Heart left ventricle (tissue), 16 donors: ENCODE measurements at regions not wholly inside any gene's neighbourhood (a gene's known extent, or its start where the extent isn't known, plus 50 kb on each side); places are given as distances from the start of the nearest gene placed in this dataset.

Experiments used
- ATAC-seq, 4 donors: fragments of 200-7000 bp; cut with Tn5 transposase; one replicate each; pipeline ENCODE4 v1.9.1; 2020 to 2022; ENCODE audit warnings: moderate library complexity in 4 of 4, mild to moderate bottlenecking in 3 of 4, moderate number of reproducible peaks in 1 of 4
- DNase-seq, 5 donors: peaks; one replicate each; pipeline ENCODE4 v3.0.0-alpha.2; 2020
- H3K27ac ChIP-seq, 12 donors: fragments of 200-600 bp; sonication (generic) in 4 of 12; one replicate each; pipeline versions ENCODE4 v1.5.0 to v1.8.0; 2016 to 2022; ENCODE audit warnings: mild to moderate bottlenecking in 2 of 12
- H3K27me3 ChIP-seq, 9 donors: fragments of 200-600 bp; sonication (generic) in 2 of 9; one replicate each; pipeline versions ENCODE4 v1.5.1 to v1.8.0; 2016 to 2022; ENCODE audit warnings: mild to moderate bottlenecking in 3 of 9
- H3K36me3 ChIP-seq, 9 donors: fragments of 200-600 bp; sonication (generic) in 2 of 9; one replicate each; pipeline versions ENCODE4 v1.5.0 to v1.8.0; 2018 to 2022; ENCODE audit warnings: mild to moderate bottlenecking in 2 of 9
- H3K4me1 ChIP-seq, 12 donors: fragments of 200-600 bp; sonication (generic) in 4 of 12; one replicate each; pipeline versions ENCODE4 v1.5.0 to v1.8.0; 2016 to 2022; ENCODE audit warnings: mild to moderate bottlenecking in 3 of 12
- H3K4me3 ChIP-seq, 12 donors: fragments of 200-600 bp; sonication (generic) in 4 of 12; one replicate each; pipeline versions ENCODE4 v1.5.0 to v1.8.0; 2017 to 2022; ENCODE audit warnings: mild to moderate bottlenecking in 9 of 12, moderate library complexity in 4 of 12
- H3K9me3 ChIP-seq, 12 donors: fragments of 200-600 bp; sonication (generic) in 4 of 12; one replicate each; pipeline versions ENCODE4 v1.5.0 to v1.8.0; 2016 to 2022; ENCODE audit warnings: mild to moderate bottlenecking in 1 of 12
- POLR2A ChIP-seq, 2 donors: fragments of 450-650 bp; IDR thresholded peaks; one replicate each; pipeline ENCODE4 v1.6.1; 2017; ENCODE audit warnings: antibody characterized with exemption in 2 of 2, mild to moderate bottlenecking in 2 of 2, moderate library complexity in 2 of 2
- WGBS, 4 donors: extraction: QIAGEN DNeasy Blood & Tissue Kit in 2 of 4; methylation state at CpG; one replicate each; pipeline versions ENCODE4 v1.1.5 to v1.1.7; 2013 to 2018; 5-methylcytosine and 5-hydroxymethylcytosine counted together
- intact Hi-C, 10 donors: fragments of 100-400 bp; cut with DNase I; formaldehyde crosslinking; loops; one replicate each; pipeline versions ENCODE4 v1.11.1 to v1.14.2; 2022
- TF ChIP-seq, protein P1 (sequence below), 12 donors: fragments of 200-600 bp; sonication (generic) in 4 of 12; IDR thresholded peaks; one replicate each; pipeline versions ENCODE4 v1.5.0 to v1.8.0; 2018 to 2022; ENCODE audit warnings: antibody characterized with exemption in 12 of 12, mild to moderate bottlenecking in 5 of 12
- donor health status: ischemic (EF 13 %, LVEDD 7.1; RV severe dilation, severe dysfunction).
- donor health status: healthy with polysubstance abuse.
- donor health status: DM: no; HTN: yes; CAD: no.
- donor health status: DM: no; HTN: no; CAD: no.
- donor health status: ischemic (EF 25% LVEDD 6.9; RV normal size, moderate dysfunction).
- donor health status: ischemic (EF 25% LVEDD 5.7; RV mildly dilated, moderate dysfunction).
- donor health status: healthy.
- donor health status: DM: yes; HTN: yes; CAD: no.
- donor health status: ischemic (EF 35%, LVEDD 5.7; RV mildly dilated, moderate dysfunction).
- donor health status: nonischemic (EF 11% LVEDD 7.7; RV severe dilation, severe dysfunction).
- donor health status: DM: yes; HTN: yes; CAD: no.
- donor health status: PGD.
- donor health status: ischemic (EF 29% LVEDD 5.4; RV normal size, mild dysfunction).
- donor health status: nonischemic (EF 23%, LVEDD 6.1; RV moderate dilation, normal function).

DNA sequence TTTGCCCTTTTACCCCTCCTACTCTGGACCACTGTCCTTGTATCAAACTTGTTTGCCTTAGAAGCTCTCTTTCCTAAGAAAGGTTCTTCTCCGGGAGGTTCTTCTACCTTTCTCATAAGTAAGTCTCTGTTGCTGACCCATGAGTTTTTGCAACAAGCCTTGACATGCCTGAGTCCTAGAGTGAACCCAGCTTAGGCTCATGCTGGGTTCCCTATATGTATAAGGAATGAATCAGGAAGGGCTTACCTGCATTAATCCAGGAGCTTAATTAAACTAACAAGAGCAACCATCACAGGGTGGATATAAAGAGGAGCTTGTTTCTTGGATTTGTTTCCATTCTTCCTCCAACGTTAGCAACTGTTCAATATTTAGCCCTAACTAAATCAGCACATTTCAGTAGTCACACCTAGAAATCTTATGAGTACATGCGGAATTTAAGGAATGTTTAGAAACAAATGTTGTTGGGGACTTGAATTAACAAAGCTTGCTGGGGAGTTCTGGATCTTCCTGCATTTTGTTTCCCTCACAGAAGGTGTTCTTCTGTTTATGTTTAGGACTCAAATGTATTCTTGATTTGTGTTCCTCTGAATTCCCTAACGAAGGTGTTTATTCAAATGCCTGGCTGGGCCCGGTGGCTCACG, 64.3 kb upstream of the RAB3GAP2 start:
- ATAC-seq (no peak), DNase-seq (no peak)
- H3K9me3 ChIP-seq: no peaks in the 10 kb centered on the region
- no peaks in the 10 kb centered on the region for H3K36me3 ChIP-seq
- H3K27ac ChIP-seq: no peak overlapping the region
- WGBS, 4 donors: 88 to 92% (median 89%) methylated on average over 6 of the region's 6 CpGs
- H3K27me3 ChIP-seq: no peaks in the 10 kb centered on the region
- TF ChIP-seq, protein P1, sequence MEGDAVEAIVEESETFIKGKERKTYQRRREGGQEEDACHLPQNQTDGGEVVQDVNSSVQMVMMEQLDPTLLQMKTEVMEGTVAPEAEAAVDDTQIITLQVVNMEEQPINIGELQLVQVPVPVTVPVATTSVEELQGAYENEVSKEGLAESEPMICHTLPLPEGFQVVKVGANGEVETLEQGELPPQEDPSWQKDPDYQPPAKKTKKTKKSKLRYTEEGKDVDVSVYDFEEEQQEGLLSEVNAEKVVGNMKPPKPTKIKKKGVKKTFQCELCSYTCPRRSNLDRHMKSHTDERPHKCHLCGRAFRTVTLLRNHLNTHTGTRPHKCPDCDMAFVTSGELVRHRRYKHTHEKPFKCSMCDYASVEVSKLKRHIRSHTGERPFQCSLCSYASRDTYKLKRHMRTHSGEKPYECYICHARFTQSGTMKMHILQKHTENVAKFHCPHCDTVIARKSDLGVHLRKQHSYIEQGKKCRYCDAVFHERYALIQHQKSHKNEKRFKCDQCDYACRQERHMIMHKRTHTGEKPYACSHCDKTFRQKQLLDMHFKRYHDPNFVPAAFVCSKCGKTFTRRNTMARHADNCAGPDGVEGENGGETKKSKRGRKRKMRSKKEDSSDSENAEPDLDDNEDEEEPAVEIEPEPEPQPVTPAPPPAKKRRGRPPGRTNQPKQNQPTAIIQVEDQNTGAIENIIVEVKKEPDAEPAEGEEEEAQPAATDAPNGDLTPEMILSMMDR (IDR thresholded peaks at IDR 0.05): no peak
- no peak for TF ChIP-seq POLR2A (IDR thresholded peaks at IDR 0.05)
- no peak overlapping the region for H3K4me3 ChIP-seq
- intact Hi-C loops: no loop called here
- peaks cover 0 to 3% (median 0%) of the 10 kb centered on the region in 12 donors for H3K4me1 ChIP-seq

DNA sequence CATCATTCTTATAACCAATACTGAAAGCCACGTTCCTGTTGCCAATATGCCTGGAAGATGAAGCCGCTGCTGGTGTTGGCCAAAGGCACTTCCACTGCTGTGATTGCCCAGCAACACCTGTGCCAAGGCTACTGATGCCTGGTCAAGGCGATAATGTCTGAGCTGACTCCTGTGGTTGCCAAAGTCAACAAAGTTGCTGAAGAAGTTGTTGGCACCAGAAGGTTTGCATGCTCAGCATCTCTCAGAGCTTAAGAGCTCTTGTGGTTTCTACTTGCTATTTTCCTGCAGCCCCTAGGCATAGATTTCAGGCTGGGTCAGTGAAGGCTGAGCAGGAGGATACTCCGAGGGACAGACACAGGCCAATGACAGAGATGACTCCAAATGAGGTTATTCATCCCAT, 63.4 kb upstream of the RAB3GAP2 start:
- H3K27me3 ChIP-seq: no peaks in the 10 kb centered on the region
- H3K4me1 ChIP-seq: peaks cover 0 to 3% (median 0%) of the 10 kb centered on the region in 12 donors
- TF ChIP-seq, protein P1 (IDR thresholded peaks at IDR 0.05): no peak
- TF ChIP-seq POLR2A (IDR thresholded peaks at IDR 0.05): no peak
- no peak overlapping the region for H3K27ac ChIP-seq
- ATAC-seq: no peak
- WGBS, 4 donors: 78 to 98% (median 90%) methylated on average over 4 of the region's 4 CpGs
- H3K36me3 ChIP-seq: no peaks in the 10 kb centered on the region
- intact Hi-C loops: no loop called here
- no peak for DNase-seq
- H3K4me3 ChIP-seq: no peak overlapping the region
- H3K9me3 ChIP-seq: no peaks in the 10 kb centered on the region

DNA sequence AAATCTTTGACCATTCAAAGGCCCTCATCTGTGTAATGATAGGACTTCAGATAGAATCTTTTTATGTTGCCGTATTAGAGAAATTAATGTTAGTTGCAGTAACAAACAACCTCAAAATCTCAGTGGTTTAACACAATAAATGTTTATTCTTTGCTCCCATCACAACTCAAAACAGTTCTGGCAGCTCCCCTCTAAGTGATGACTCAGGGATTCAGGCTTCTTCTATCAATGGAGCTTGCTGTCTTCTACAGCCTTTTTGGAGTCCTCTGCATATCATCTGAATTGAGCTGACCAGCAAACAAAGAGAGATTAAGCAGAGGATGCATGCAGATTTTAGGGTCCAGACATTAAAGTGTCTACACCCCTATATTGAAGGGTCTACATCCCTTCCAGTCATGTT, 59.1 kb upstream of the RAB3GAP2 start:
- peaks cover 0 to 10% (median 0%) of the 10 kb centered on the region in 12 donors for H3K4me1 ChIP-seq
- H3K27me3 ChIP-seq: no peaks in the 10 kb centered on the region
- no peaks in the 10 kb centered on the region for H3K36me3 ChIP-seq
- no peak for DNase-seq
- no peak for ATAC-seq
- H3K27ac ChIP-seq: no peak overlapping the region
- intact Hi-C loops: no loop called here
- no peaks in the 10 kb centered on the region for H3K9me3 ChIP-seq
- H3K4me3 ChIP-seq: no peak overlapping the region
- WGBS, 4 donors: 94 to 100% (median 95%) methylated on average over 1 of the region's 1 CpG
- TF ChIP-seq POLR2A (IDR thresholded peaks at IDR 0.05): no peak
- TF ChIP-seq, protein P1 (IDR thresholded peaks at IDR 0.05): no peak

DNA sequence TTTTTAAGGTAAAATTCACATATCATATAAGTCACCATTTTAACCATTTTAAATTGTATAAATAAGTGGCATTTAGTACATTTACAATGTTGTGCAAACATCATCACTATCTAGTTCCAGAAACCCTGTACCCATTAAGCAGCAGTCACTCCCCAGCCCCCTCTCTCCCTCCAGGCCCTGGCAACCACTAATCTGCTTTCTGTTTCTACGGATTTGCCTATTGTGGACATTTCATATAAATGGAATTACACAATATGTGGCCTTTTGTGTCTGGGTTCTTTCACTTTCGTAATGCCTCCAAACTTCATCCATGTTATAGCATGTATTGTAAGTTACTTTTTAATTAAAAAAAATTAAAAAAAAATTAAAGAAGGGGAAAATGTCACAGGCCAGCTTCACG, 58.0 kb upstream of the RAB3GAP2 start:
- 72 to 77% (median 74%) methylated on average over 3 of the region's 3 CpGs for WGBS, 4 donors
- DNase-seq: no peak
- H3K9me3 ChIP-seq: no peaks in the 10 kb centered on the region
- no peak for ATAC-seq
- H3K27ac ChIP-seq: no peak overlapping the region
- H3K27me3 ChIP-seq: no peaks in the 10 kb centered on the region
- TF ChIP-seq, protein P1 (IDR thresholded peaks at IDR 0.05): no peak
- TF ChIP-seq POLR2A (IDR thresholded peaks at IDR 0.05): no peak
- no peak overlapping the region for H3K4me3 ChIP-seq
- H3K4me1 ChIP-seq: peaks cover 0 to 10% (median 0%) of the 10 kb centered on the region in 12 donors
- intact Hi-C loops: no loop called here
- H3K36me3 ChIP-seq: no peaks in the 10 kb centered on the region
